Activated B cell treated with CpG ODN at 0.5 μM for 24 hours (primary cell): ENCODE measurements at regions not wholly inside any gene's neighbourhood (a gene's known extent, or its start where the extent isn't known, plus 50 kb on each side); places are given as distances from the start of the nearest gene placed in this dataset.

Source experiments
- ATAC-seq: fragments of 200-7000 bp; cut with Tn5 transposase; one replicate; pipeline ENCODE4 v1.10.0; 2021; ENCODE audit warnings: low read depth, mild to moderate bottlenecking, moderate library complexity
- CTCF ChIA-PET: fragments of 350-600 bp; sonication (Branson Sonifier 250); formaldehyde crosslinking; loops from one replicate; lab custom pipeline; 2021; ENCODE audit warnings: antibody characterized with exemption; lab: Charles Lee
- POLR2A ChIA-PET: fragments of 350-600 bp; sonication (Branson Sonifier 250); formaldehyde crosslinking; loops from one replicate; lab custom pipeline; 2021; ENCODE audit warnings: antibody characterized with exemption; lab: Charles Lee
- DNase-seq: peaks from one replicate; pipeline ENCODE4 v3.0.0; 2022
- H3K27ac Mint-ChIP-seq: one replicate; pipeline ENCODE4 v1.8.0; 2020; ENCODE audit warnings: mixed read lengths
- H3K27me3 Mint-ChIP-seq: one replicate; pipeline ENCODE4 v1.8.0; 2021; ENCODE audit warnings: mixed read lengths
- H3K36me3 Mint-ChIP-seq: one replicate; pipeline ENCODE4 v1.8.0; 2021; ENCODE audit warnings: low read depth, mixed read lengths
- H3K4me1 Mint-ChIP-seq: one replicate; pipeline ENCODE4 v1.8.0; 2021; ENCODE audit warnings: mixed read lengths
- H3K4me3 Mint-ChIP-seq: one replicate; pipeline ENCODE4 v1.8.0; 2020; ENCODE audit warnings: mild to moderate bottlenecking, mixed read lengths
- H3K9me3 Mint-ChIP-seq: one replicate; pipeline ENCODE4 v1.8.0; 2020; ENCODE audit warnings: mixed read lengths
- CTCF ChIP-seq: fragments of 200-600 bp; IDR thresholded peaks from one replicate; pipeline ENCODE4 v1.8.0; 2022; ENCODE audit warnings: antibody characterized with exemption, mild to moderate bottlenecking
- intact Hi-C: fragments of 100-400 bp; cut with micrococcal nuclease; formaldehyde crosslinking; loops from one replicate; pipeline ENCODE4 v1.15.1; 2024

GRCh38 chr4:148984951-148985350, 542.7 kb upstream of the NR3C2 start:
- no peaks in the 10 kb centered on the region for H3K36me3 Mint-ChIP-seq
- no peak overlapping the region for H3K27ac Mint-ChIP-seq
- TF ChIP-seq CTCF: no peak
- no peak for ATAC-seq
- H3K4me3 Mint-ChIP-seq: no peak overlapping the region
- H3K9me3 Mint-ChIP-seq: peaks cover 5% of the 10 kb centered on the region
- DNase-seq: no peak
- POLR2A ChIA-PET: no interaction called here
- intact Hi-C loops: no loop called here
- peaks cover 3% of the 10 kb centered on the region for H3K4me1 Mint-ChIP-seq
- CTCF ChIA-PET: no interaction called here
- H3K27me3 Mint-ChIP-seq: no peaks in the 10 kb centered on the region

- intact Hi-C loops: no loop called here
- peaks cover 2% of the 10 kb centered on the region for H3K4me1 Mint-ChIP-seq
- H3K36me3 Mint-ChIP-seq: no peaks in the 10 kb centered on the region
- H3K27me3 Mint-ChIP-seq: no peaks in the 10 kb centered on the region
- POLR2A ChIA-PET: no interaction called here
- H3K27ac Mint-ChIP-seq: no peak overlapping the region
- ATAC-seq (no peak), DNase-seq (no peak)
- H3K4me3 Mint-ChIP-seq: no peak overlapping the region
- no peak for TF ChIP-seq CTCF
- peaks cover 5% of the 10 kb centered on the region for H3K9me3 Mint-ChIP-seq
- CTCF ChIA-PET: no interaction called here
These were observed 540.0 kb upstream of the NR3C2 start for GRCh38 chr4:148982200-148982599.

GRCh38 chr4:148980782-148981480, 538.7 kb upstream of the NR3C2 start:
- ATAC-seq: no peak
- no peaks in the 10 kb centered on the region for H3K9me3 Mint-ChIP-seq
- no peak for TF ChIP-seq CTCF
- ChIA-PET CTCF (no interaction called here), POLR2A (no interaction called here)
- no peaks in the 10 kb centered on the region for H3K27me3 Mint-ChIP-seq
- H3K4me3 Mint-ChIP-seq: no peak overlapping the region
- no peaks in the 10 kb centered on the region for H3K4me1 Mint-ChIP-seq
- no peak overlapping the region for H3K27ac Mint-ChIP-seq
- intact Hi-C loops: no loop called here
- H3K36me3 Mint-ChIP-seq: no peaks in the 10 kb centered on the region
- DNase-seq: no peak

GRCh38 chr4:148978301-148978700, 536.1 kb upstream of the NR3C2 start:
- Mint-ChIP-seq H3K4me1 (no peaks in the 10 kb centered on the region), H3K27me3 (no peaks in the 10 kb centered on the region), H3K36me3 (no peaks in the 10 kb centered on the region), H3K9me3 (peaks cover 2% of the 10 kb centered on the region), H3K4me3 (no peak overlapping the region), H3K27ac (no peak overlapping the region)
- POLR2A ChIA-PET: no interaction called here
- no peak for ATAC-seq
- intact Hi-C loops: no loop called here
- CTCF ChIA-PET: no interaction called here
- no peak for TF ChIP-seq CTCF
- DNase-seq: no peak

- peaks cover 3% of the 10 kb centered on the region for H3K4me1 Mint-ChIP-seq
- ChIA-PET CTCF (no interaction called here), POLR2A (no interaction called here)
- H3K36me3 Mint-ChIP-seq: no peaks in the 10 kb centered on the region
- peaks cover 7% of the 10 kb centered on the region for H3K9me3 Mint-ChIP-seq
- no peak for DNase-seq
- H3K4me3 Mint-ChIP-seq: no peak overlapping the region
- TF ChIP-seq CTCF: no peak
- ATAC-seq: no peak
- intact Hi-C loops: no loop called here
- no peaks in the 10 kb centered on the region for H3K27me3 Mint-ChIP-seq
- no peak overlapping the region for H3K27ac Mint-ChIP-seq
These were observed 533.2 kb upstream of the NR3C2 start for GRCh38 chr4:148975464-148975863.
